Dedifferentiated amniotic fluid mesenchymal stem cell (primary cell): ENCODE measurements at regions not wholly inside any gene's neighbourhood (a gene's known extent, or its start where the extent isn't known, plus 50 kb on each side); places are given as distances from the start of the nearest gene placed in this dataset.

Experiments used
- DNase-seq: peaks from one replicate; pipeline ENCODE4 v3.0.0-alpha.2; 2016; ENCODE audit errors: extremely low spot score

GRCh38 chr21:43332861-43333297, 94.1 kb downstream of the SIK1 start:
- no peak for DNase-seq

GRCh38 chr21:43331962-43332828, 94.7 kb downstream of the SIK1 start:
- DNase-seq, result no peak

GRCh38 chr21:43331111-43331961, 95.6 kb downstream of the SIK1 start:
- no peak for DNase-seq

- no peak for DNase-seq
These were observed 96.5 kb downstream of the SIK1 start for GRCh38 chr21:43330306-43330881.

- DNase-seq, result no peak
These were observed 97.1 kb downstream of the SIK1 start for GRCh38 chr21:43329711-43330269.

- no peak for DNase-seq
These were observed 97.8 kb downstream of the SIK1 start for GRCh38 chr21:43328958-43329691.

GRCh38 chr21:43328185-43328957, 98.6 kb downstream of the SIK1 start:
- no peak for DNase-seq

- DNase-seq, result no peak
These were observed 100.8 kb downstream of the SIK1 start for GRCh38 chr21:43325968-43326715.

GRCh38 chr21:43325036-43325435, 101.9 kb downstream of the SIK1 start:
- no peak for DNase-seq

GRCh38 chr21:43324596-43324995, 102.3 kb downstream of the SIK1 start:
- no peak for DNase-seq

- DNase-seq, result no peak
These were observed 103.5 kb downstream of the SIK1 start for GRCh38 chr21:43323244-43324005.

- DNase-seq, result no peak
These were observed 104.1 kb downstream of the SIK1 start for GRCh38 chr21:43322805-43323204.

GRCh38 chr21:43322311-43322710, 104.6 kb downstream of the SIK1 start:
- DNase-seq, result no peak

GRCh38 chr21:43321611-43322010, 105.3 kb downstream of the SIK1 start:
- DNase-seq, result no peak

GRCh38 chr21:43321111-43321510, 105.8 kb downstream of the SIK1 start:
- no peak for DNase-seq

- DNase-seq, result no peak
These were observed 106.4 kb downstream of the SIK1 start for GRCh38 chr21:43320526-43320925.

- peak; percentile 32 for DNase-seq
These were observed 107.8 kb downstream of the SIK1 start for GRCh38 chr21:43318841-43319781.

GRCh38 chr21:43318368-43318767, 108.6 kb downstream of the SIK1 start:
- no peak for DNase-seq
